H1 (cell line): ENCODE measurements at regions not wholly inside any gene's neighbourhood (a gene's known extent, or its start where the extent isn't known, plus 50 kb on each side); places are given as distances from the start of the nearest gene placed in this dataset.

ENCODE experiments used
- CTCF ChIA-PET: fragments of 300-600 bp; sonication (Branson Sonifier 250); formaldehyde crosslinking; loops from one replicate; lab custom pipeline; 2021; ENCODE audit not compliant: partially characterized antibody; lab: Charles Lee
- POLR2A ChIA-PET: fragments of 300-600 bp; sonication (Branson Sonifier 250); formaldehyde crosslinking; loops from one replicate; lab custom pipeline; 2021; ENCODE audit warnings: inconsistent platforms; ENCODE audit not compliant: partially characterized antibody; lab: Charles Lee
- DNase-seq, 2 experiments: peaks; one replicate each; pipeline versions ENCODE4 v3.0.0 to v3.0.0-alpha.2; 2010 to 2022; ENCODE audit warnings: low spot score in 2 of 2, low read depth in 1 of 2, mixed read lengths in 1 of 2
- FAIRE-seq: peaks from 2 replicates; lab custom pipeline; 2011; peaks lifted over from hg19 to GRCh38; lab: Jason Lieb, UNC
- H2AFZ ChIP-seq: 2 replicates; pipeline ENCODE4 v1.8.1; 2012; ENCODE audit warnings: low read length, inconsistent platforms
- H2AK5ac ChIP-seq: 2 replicates; pipeline ENCODE4 v1.6.1; 2013; ENCODE audit warnings: low read depth, low read length
- H2BK120ac ChIP-seq: replicated peaks from 2 replicates; pipeline ENCODE3; 2013; ENCODE audit warnings: low read depth, low read length, inconsistent platforms
- H2BK12ac ChIP-seq: 2 replicates; pipeline ENCODE4 v1.6.1; 2013; ENCODE audit warnings: low read depth, low read length
- H2BK15ac ChIP-seq: 2 replicates; pipeline ENCODE4 v1.6.1; 2013; ENCODE audit warnings: low read length
- H2BK20ac ChIP-seq: 2 replicates; pipeline ENCODE4 v1.6.1; 2013; ENCODE audit warnings: low read length
- H2BK5ac ChIP-seq: 2 replicates; pipeline ENCODE4 v1.6.1; 2013; ENCODE audit warnings: low read depth, low read length
- H3K14ac ChIP-seq: 2 replicates; pipeline ENCODE4 v1.6.1; 2013; ENCODE audit warnings: inconsistent platforms; ENCODE audit not compliant: insufficient read length
- H3K18ac ChIP-seq: 2 replicates; pipeline ENCODE4 v1.6.1; 2013; ENCODE audit warnings: low read length; ENCODE audit errors: extremely low read depth
- H3K23ac ChIP-seq: 2 replicates; pipeline ENCODE4 v1.6.1; 2013; ENCODE audit warnings: inconsistent platforms; ENCODE audit not compliant: insufficient read length
- H3K23me2 ChIP-seq: 2 replicates; pipeline ENCODE4 v1.6.1; 2013; ENCODE audit warnings: low read depth, low read length
- H3K27ac ChIP-seq: 2 replicates; pipeline ENCODE4 v1.6.1; 2011; ENCODE audit warnings: low read depth, low read length, inconsistent platforms
- H3K27me3 ChIP-seq, 4 experiments: replicated peaks in 1 of 4; 1 replicate in 1 of 4; 2 replicates in 3 of 4; pipeline versions ENCODE4 v1.6.1 to v1.8.1; 2011 to 2013; ENCODE audit warnings: low read length in 3 of 4, mild to moderate bottlenecking in 3 of 4, inconsistent platforms in 2 of 4, mixed read lengths in 2 of 4, moderate library complexity in 1 of 4; ENCODE audit not compliant: control insufficient read depth in 3 of 4, insufficient read depth in 3 of 4; ENCODE audit errors: extremely low read depth in 1 of 4
- H3K36me3 ChIP-seq, 4 experiments: 2 replicates each; pipeline versions ENCODE4 v1.6.1 to v1.8.1; 2011 to 2013; ENCODE audit warnings: mild to moderate bottlenecking in 4 of 4, low read length in 3 of 4, moderate library complexity in 2 of 4, control low read depth in 1 of 4, inconsistent platforms in 1 of 4; ENCODE audit not compliant: insufficient read depth in 4 of 4, control insufficient read depth in 2 of 4
- H3K4ac ChIP-seq: replicated peaks from 2 replicates; pipeline ENCODE3; 2013; ENCODE audit warnings: low read length, low read depth, mixed read lengths, inconsistent platforms; ENCODE audit not compliant: insufficient read length
- H3K4me1 ChIP-seq, 4 experiments: replicated peaks in 1 of 4; 1 replicate in 1 of 4; 2 replicates in 3 of 4; pipeline versions ENCODE4 v1.6.1 to v1.8.1; 2011 to 2013; ENCODE audit warnings: low read length in 3 of 4, inconsistent platforms in 2 of 4, mixed read lengths in 1 of 4; ENCODE audit not compliant: insufficient read depth in 4 of 4, control insufficient read depth in 3 of 4
- H3K4me2 ChIP-seq, 2 experiments: 2 replicates each; pipeline versions ENCODE4 v1.6.1 to v1.8.1; 2011 to 2013; ENCODE audit warnings: low read depth in 2 of 2, low read length in 2 of 2, control low read depth in 1 of 2, inconsistent platforms in 1 of 2, mild to moderate bottlenecking in 1 of 2; ENCODE audit not compliant: insufficient read depth in 1 of 2
- H3K4me3 ChIP-seq, 4 experiments: fragments of 200-600, 300-600 bp in 1 of 4; sonication (generic), shearing (Covaris generic), sonication (Bioruptor Twin) in 1 of 4; 2 replicates each; pipeline versions ENCODE4 v1.5.1 to v1.8.1; 2011 to 2016; ENCODE audit warnings: low read length in 4 of 4, low read depth in 3 of 4, control low read depth in 2 of 4, inconsistent platforms in 2 of 4, mild to moderate bottlenecking in 2 of 4, mixed read lengths in 1 of 4, moderate library complexity in 1 of 4; ENCODE audit not compliant: insufficient read depth in 2 of 4; ENCODE audit errors: extremely low read depth in 1 of 4
- H3K56ac ChIP-seq: replicated peaks from 2 replicates; pipeline ENCODE3; 2013; ENCODE audit warnings: low read depth, mild to moderate bottlenecking, mixed read lengths, low read length, inconsistent platforms; ENCODE audit not compliant: insufficient read length
- H3K79me1 ChIP-seq: 2 replicates; pipeline ENCODE4 v1.6.1; 2013; ENCODE audit warnings: low read depth, low read length, control low read depth
- H3K79me2 ChIP-seq, 2 experiments: 2 replicates each; pipeline versions ENCODE4 v1.6.1 to v1.8.1; 2012 to 2013; ENCODE audit warnings: low read length in 2 of 2, mild to moderate bottlenecking in 2 of 2, inconsistent platforms in 1 of 2; ENCODE audit not compliant: insufficient read depth in 2 of 2, control insufficient read depth in 1 of 2
- H3K9ac ChIP-seq, 4 experiments: replicated peaks in 1 of 4; 1 replicate in 1 of 4; 2 replicates in 3 of 4; pipeline versions ENCODE4 v1.6.1 to v1.8.1; 2011 to 2013; ENCODE audit warnings: low read depth in 3 of 4, low read length in 3 of 4, control low read depth in 2 of 4, mild to moderate bottlenecking in 2 of 4, moderate library complexity in 2 of 4, inconsistent platforms in 1 of 4; ENCODE audit errors: extremely low read depth in 1 of 4
- H3K9me3 ChIP-seq, 2 experiments: 2 replicates each; pipeline versions ENCODE4 v1.6.1 to v1.8.1; 2012 to 2013; ENCODE audit warnings: mild to moderate bottlenecking in 2 of 2, moderate library complexity in 2 of 2, control low read depth in 1 of 2, inconsistent platforms in 1 of 2, low read depth in 1 of 2, low read length in 1 of 2, mixed read lengths in 1 of 2; ENCODE audit not compliant: insufficient read depth in 2 of 2
- H4K20me1 ChIP-seq, 2 experiments: replicated peaks in 1 of 2; 2 replicates each; pipeline versions ENCODE3 to v1.8.1; 2011 to 2013; ENCODE audit warnings: inconsistent platforms in 2 of 2, low read length in 2 of 2, mild to moderate bottlenecking in 1 of 2; ENCODE audit not compliant: insufficient read depth in 2 of 2, control insufficient read depth in 1 of 2
- H4K5ac ChIP-seq: 2 replicates; pipeline ENCODE4 v1.6.1; 2013; ENCODE audit warnings: low read length, low read depth, mixed read lengths, inconsistent platforms; ENCODE audit not compliant: insufficient read length
- H4K8ac ChIP-seq: 2 replicates; pipeline ENCODE4 v1.8.0; 2013; ENCODE audit warnings: mild to moderate bottlenecking, moderate library complexity, low read length, inconsistent platforms; ENCODE audit not compliant: insufficient read depth; ENCODE audit errors: extremely low read depth
- H4K91ac ChIP-seq: replicated peaks from 2 replicates; pipeline ENCODE3; 2013; ENCODE audit warnings: low read length, mixed read lengths, inconsistent platforms; ENCODE audit not compliant: insufficient read length
- TAF7 ChIP-seq: optimal IDR thresholded peaks from 2 replicates; pipeline ENCODE3; 2011; ENCODE audit warnings: low read depth, mild to moderate bottlenecking, inconsistent platforms, low read length, moderate library complexity, borderline replicate concordance
- WGBS, 2 experiments: shearing (Covaris generic) in 1 of 2; methylation state at CpG; one replicate each; pipeline versions ENCODE4 v1.1.6 to v1.1.7; 2013 to 2015; ENCODE audit warnings: low lambda C conversion rate in 2 of 2, mixed read lengths in 2 of 2, inconsistent platforms in 1 of 2, low coverage in 1 of 2, missing lambda C conversion rate in 1 of 2; ENCODE audit not compliant: insufficient replicate concordance in 2 of 2, insufficient coverage in 1 of 2, insufficient read length in 1 of 2; ENCODE audit errors: extremely low coverage in 1 of 2, missing lambda C conversion rate in 1 of 2; 5-methylcytosine and 5-hydroxymethylcytosine counted together

GRCh38 chr1:213689260-213689659 lies 298.5 kb upstream of the PROX1 start:
- H3K4me1 ChIP-seq: no peaks in the 10 kb centered on the region; a peak in 1 of 7 replicates
- H3K9me3 ChIP-seq: no peaks in the 10 kb centered on the region
- FAIRE-seq (no peak), DNase-seq (no peak)
- no peaks in the 10 kb centered on the region for H3K36me3 ChIP-seq
- CTCF ChIA-PET: interaction anchor here (1.0 to 1.4 kb wide), 2 partner anchors 19 to 108 kb away, joined by 3 to 4 read pairs; no protein-coding TSS in a partner anchor
- no peak overlapping the region for H4K8ac ChIP-seq
- H3K79me1 ChIP-seq: no peaks in the 10 kb centered on the region
- no peak overlapping the region for H3K4me3 ChIP-seq
- H3K79me2 ChIP-seq: no peaks in the 10 kb centered on the region
- H3K27ac ChIP-seq: no peak overlapping the region
- no peak overlapping the region for H2AFZ ChIP-seq
- no peak overlapping the region for H3K18ac ChIP-seq
- no peak overlapping the region for H4K91ac ChIP-seq
- no peak overlapping the region for H3K9ac ChIP-seq
- H2BK20ac ChIP-seq: no peak overlapping the region
- H4K20me1 ChIP-seq: no peaks in the 10 kb centered on the region
- no peak for TF ChIP-seq TAF7
- H3K27me3 ChIP-seq: no peaks in the 10 kb centered on the region
- H2BK120ac ChIP-seq: no peak overlapping the region
- H3K23ac ChIP-seq: no peak overlapping the region
- H3K14ac ChIP-seq: no peak overlapping the region
- H2AK5ac ChIP-seq: no peak overlapping the region
- H2BK5ac ChIP-seq: no peak overlapping the region
- no peak overlapping the region for H2BK12ac ChIP-seq
- WGBS, 2 experiments: 88% methylated on average over 3 of the region's 3 CpGs; no CpG with 5 or more reads in 1 of the 2 experiments
- H4K5ac ChIP-seq: no peak overlapping the region
- POLR2A ChIA-PET: no interaction called here
- no peak overlapping the region for H3K4me2 ChIP-seq
- no peak overlapping the region for H2BK15ac ChIP-seq
- H3K23me2 ChIP-seq: no peaks in the 10 kb centered on the region
- no peak overlapping the region for H3K4ac ChIP-seq
- H3K56ac ChIP-seq: no peak overlapping the region
